Testis (tissue), 2 donors: ENCODE measurements at regions not wholly inside any gene's neighbourhood (a gene's known extent, or its start where the extent isn't known, plus 50 kb on each side); places are given as distances from the start of the nearest gene placed in this dataset.
"Not testable (repeated sequence)": the region's sequence is repeated elsewhere in the genome, so short reads cannot be mapped to it uniquely, and the experiment has no call there.

Source experiments
- DNase-seq: peaks from one replicate; pipeline ENCODE4 v3.0.0-alpha.2; 2019
- H3K27ac ChIP-seq, 2 donors: fragments of 200-600 bp; sonication (generic); one replicate each; pipeline ENCODE4 v1.5.1; 2019
- H3K27me3 ChIP-seq: fragments of 200-600 bp; sonication (generic); one replicate; pipeline ENCODE4 v1.5.1; 2019
- H3K36me3 ChIP-seq: fragments of 200-600 bp; sonication (generic); one replicate; pipeline ENCODE4 v1.5.1; 2017; ENCODE audit warnings: low read depth; ENCODE audit errors: missing control alignments
- H3K4me1 ChIP-seq: fragments of 200-600 bp; sonication (generic); one replicate; pipeline ENCODE4 v1.5.1; 2019
- H3K4me3 ChIP-seq, 2 donors: fragments of 200-600 bp; sonication (generic); one replicate each; pipeline ENCODE4 v1.5.1; 2017 to 2019
- H3K9me3 ChIP-seq: fragments of 200-600 bp; sonication (generic); one replicate; pipeline ENCODE4 v1.5.1; 2017
- POLR2A ChIP-seq: fragments of 450-650 bp; IDR thresholded peaks from one replicate; pipeline ENCODE4 v1.6.1; 2017; ENCODE audit warnings: antibody characterized with exemption, mild to moderate bottlenecking, moderate library complexity
- WGBS, 2 donors: methylation state at CpG; one replicate each; pipeline ENCODE4 v1.1.5; 2018; 5-methylcytosine and 5-hydroxymethylcytosine counted together
- intact Hi-C: fragments of 100-400 bp; cut with DNase I; formaldehyde crosslinking; loops from one replicate; pipeline ENCODE4 v1.15.1; 2023; ENCODE audit warnings: low total_unique reads
- TF ChIP-seq, protein P1 (sequence below), 3 experiments: fragments of 450-650 bp in 2 of 3; fragments of 200-600 bp in 1 of 3; sonication (generic) in 1 of 3; IDR thresholded peaks; one replicate each; pipeline ENCODE4 v1.5.1; 2016 to 2019; ENCODE audit warnings: antibody characterized with exemption in 3 of 3, mild to moderate bottlenecking in 2 of 3, moderate library complexity in 1 of 3

DNA sequence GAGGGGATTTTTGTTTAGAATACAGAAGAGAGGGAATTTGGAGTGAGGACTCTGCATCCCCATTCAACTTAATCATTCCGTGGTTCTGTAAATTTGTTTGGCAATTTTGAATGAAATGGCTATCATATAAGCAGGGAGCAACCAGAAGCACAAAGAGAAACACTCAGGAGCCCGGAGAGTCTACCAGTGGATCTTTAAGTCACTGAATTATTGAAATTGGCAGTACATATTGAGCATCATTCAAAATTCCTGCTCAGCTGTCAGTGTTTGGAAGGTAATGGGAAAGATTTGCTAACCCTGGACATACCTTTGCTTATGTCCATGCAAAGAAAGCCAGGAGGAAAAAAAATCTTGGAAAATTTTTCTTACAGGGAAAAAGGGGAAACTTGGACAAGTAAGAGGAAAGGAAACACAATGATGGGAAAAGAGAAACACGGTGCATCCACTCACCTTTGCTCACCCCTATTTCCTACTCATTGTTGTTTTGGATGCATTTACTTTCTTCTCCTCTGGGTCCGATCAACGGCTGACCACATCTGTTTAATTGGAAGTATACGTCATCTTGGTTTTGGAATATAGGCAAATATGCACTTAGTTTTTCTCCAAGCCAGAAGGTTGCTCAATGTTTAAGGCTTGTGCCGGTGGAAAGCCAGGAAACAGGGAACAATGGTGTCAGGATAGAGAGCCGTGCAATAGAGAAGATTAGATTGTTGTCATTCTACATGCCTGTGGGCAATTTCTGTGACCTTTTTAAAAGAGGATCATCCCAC is 243.0 kb upstream of the LYPLAL1 start:
- Histone ChIP-seq H3K4me1 (no peaks in the 10 kb centered on the region), H3K36me3 (no peaks in the 10 kb centered on the region), H3K27me3 (no peaks in the 10 kb centered on the region), H3K4me3 (no peak overlapping the region), H3K9me3 (no peaks in the 10 kb centered on the region), H3K27ac (no peak overlapping the region)
- no peak for DNase-seq
- WGBS, 2 donors: 62 to 73% methylated on average over 8 of the region's 8 CpGs
- intact Hi-C loops: no loop called here
- TF ChIP-seq, protein P1, sequence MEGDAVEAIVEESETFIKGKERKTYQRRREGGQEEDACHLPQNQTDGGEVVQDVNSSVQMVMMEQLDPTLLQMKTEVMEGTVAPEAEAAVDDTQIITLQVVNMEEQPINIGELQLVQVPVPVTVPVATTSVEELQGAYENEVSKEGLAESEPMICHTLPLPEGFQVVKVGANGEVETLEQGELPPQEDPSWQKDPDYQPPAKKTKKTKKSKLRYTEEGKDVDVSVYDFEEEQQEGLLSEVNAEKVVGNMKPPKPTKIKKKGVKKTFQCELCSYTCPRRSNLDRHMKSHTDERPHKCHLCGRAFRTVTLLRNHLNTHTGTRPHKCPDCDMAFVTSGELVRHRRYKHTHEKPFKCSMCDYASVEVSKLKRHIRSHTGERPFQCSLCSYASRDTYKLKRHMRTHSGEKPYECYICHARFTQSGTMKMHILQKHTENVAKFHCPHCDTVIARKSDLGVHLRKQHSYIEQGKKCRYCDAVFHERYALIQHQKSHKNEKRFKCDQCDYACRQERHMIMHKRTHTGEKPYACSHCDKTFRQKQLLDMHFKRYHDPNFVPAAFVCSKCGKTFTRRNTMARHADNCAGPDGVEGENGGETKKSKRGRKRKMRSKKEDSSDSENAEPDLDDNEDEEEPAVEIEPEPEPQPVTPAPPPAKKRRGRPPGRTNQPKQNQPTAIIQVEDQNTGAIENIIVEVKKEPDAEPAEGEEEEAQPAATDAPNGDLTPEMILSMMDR (IDR thresholded peaks at IDR 0.05): no peak
- TF ChIP-seq POLR2A: no peak

DNA sequence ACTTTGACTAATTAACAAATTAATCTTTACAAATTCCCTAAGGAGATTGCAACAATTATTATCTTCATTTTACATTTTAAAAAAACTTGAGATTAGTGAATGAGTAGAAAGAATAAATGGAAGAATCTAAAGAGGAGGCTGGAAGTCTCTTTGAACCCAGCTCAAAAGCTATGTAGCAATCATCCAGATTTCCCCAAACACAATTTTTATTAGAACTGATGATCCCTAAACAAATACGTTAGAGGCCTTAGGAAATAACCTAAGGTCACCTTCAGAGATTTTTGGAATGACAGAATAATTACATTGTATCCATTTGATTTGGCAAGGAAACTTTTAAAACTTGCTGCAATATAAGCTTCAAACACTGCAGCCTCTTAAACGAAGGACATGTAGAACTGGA is 242.4 kb upstream of the LYPLAL1 start:
- H3K36me3 ChIP-seq: no peaks in the 10 kb centered on the region
- intact Hi-C loops: no loop called here
- no peaks in the 10 kb centered on the region for H3K27me3 ChIP-seq
- TF ChIP-seq, protein P1 (IDR thresholded peaks at IDR 0.05): no peak
- TF ChIP-seq POLR2A: no peak
- no peaks in the 10 kb centered on the region for H3K9me3 ChIP-seq
- 45 to 51% methylated on average over 2 of the region's 2 CpGs for WGBS, 2 donors
- H3K4me3 ChIP-seq: no peak overlapping the region
- no peak for DNase-seq
- H3K4me1 ChIP-seq: no peaks in the 10 kb centered on the region
- no peak overlapping the region for H3K27ac ChIP-seq

DNA sequence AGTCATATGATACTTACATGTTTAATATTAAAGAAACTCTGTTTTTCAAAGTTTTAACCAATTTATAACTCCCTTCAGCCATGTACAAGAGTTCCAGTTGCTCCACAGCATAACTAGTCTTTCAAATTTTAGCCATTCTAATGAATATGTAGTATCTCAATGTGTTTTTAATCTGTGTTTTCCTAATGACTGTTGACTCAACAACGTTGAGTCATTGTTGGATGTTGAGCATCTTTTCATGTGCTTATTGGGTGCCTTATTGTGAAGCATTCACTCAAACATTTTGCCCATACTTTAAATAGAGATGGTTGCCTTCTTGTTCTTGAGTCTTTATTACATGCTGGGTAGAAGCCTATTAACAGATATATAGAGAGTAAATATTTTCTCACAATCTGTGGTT is 240.2 kb upstream of the LYPLAL1 start:
- Histone ChIP-seq H3K9me3 (no peaks in the 10 kb centered on the region), H3K27ac (no peak overlapping the region), H3K4me3 (no peak overlapping the region), H3K36me3 (no peaks in the 10 kb centered on the region), H3K27me3 (no peaks in the 10 kb centered on the region), H3K4me1 (no peaks in the 10 kb centered on the region)
- no peak for DNase-seq
- intact Hi-C loops: no loop called here
- whole genome bisulfite sequencing, 2 donors: 45 to 50% methylated on average over 1 of the region's 1 CpG
- TF ChIP-seq, protein P1 (IDR thresholded peaks at IDR 0.05): no peak
- no peak for TF ChIP-seq POLR2A

DNA sequence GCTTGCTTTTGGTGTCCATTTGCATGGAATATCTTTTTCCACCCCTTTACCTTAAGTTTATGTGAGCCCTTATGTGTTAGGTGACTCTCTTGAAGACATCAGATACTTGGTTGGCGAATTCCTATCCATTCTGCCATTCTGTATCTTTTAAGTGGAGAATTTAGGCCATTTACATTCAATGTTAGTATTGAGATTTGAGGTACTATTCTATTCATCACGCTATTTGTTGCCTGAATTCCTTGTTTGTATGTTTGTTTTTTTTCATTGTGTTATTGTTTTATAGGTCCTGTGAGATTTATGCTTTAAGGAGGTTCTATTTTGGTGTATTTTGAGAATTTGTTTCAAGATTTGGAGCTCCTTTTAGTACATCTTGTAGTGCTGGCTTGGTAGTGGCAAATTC is 238.3 kb upstream of the LYPLAL1 start:
- H3K9me3 ChIP-seq, H3K4me3 ChIP-seq, intact Hi-C loops, H3K27ac ChIP-seq, DNase-seq, H3K36me3 ChIP-seq, H3K27me3 ChIP-seq, H3K4me1 ChIP-seq: not testable (repeated sequence)
- WGBS, 2 donors: 85 to 90% methylated on average over 2 of the region's 2 CpGs

DNA sequence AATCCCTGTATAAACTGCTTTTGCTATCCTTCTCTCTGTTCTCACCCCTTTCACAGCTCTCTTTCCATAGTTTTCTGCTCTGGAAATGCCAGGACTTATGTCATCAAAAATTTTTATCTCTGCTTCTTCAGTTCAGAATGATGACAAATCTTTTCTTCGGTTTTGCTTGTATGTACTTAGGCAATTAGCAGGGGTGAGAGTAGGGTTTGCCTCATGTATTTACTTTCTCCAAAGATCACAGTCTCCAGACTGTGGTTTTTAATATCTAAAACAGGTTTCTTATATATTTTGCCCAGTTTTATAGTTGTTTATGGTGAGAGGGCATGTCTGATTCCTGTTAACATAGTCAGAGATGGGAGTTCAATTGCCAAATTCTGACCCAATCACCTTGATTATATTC is 235.4 kb upstream of the LYPLAL1 start:
- H3K9me3 ChIP-seq: no peaks in the 10 kb centered on the region
- 0% methylated on average over 1 of the region's 1 CpG for WGBS, 2 donors
- no peak overlapping the region for H3K27ac ChIP-seq
- H3K27me3 ChIP-seq: no peaks in the 10 kb centered on the region
- intact Hi-C loops: no loop called here
- H3K36me3 ChIP-seq: no peaks in the 10 kb centered on the region
- no peak overlapping the region for H3K4me3 ChIP-seq
- no peak for TF ChIP-seq POLR2A
- no peak for DNase-seq
- H3K4me1 ChIP-seq: no peaks in the 10 kb centered on the region

DNA sequence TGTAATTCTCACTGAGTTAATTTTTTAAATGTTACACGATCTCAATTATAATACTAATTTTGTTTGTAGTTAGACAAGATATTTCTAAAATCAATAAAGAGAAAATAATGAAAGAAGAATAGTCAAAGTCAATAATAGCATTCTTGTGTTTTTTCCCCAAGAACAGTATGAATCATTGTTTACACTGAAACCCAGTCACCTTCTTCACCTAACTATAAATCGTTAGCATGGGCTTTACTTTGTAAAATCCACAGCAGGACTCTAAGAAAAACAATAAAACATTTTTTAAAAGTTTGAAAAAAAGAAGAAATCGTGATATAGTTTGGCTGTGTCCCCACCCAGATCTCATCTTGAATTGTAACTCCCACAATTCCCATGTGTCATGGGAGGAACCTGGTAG is 234.6 kb upstream of the LYPLAL1 start:
- no peak for DNase-seq
- H3K9me3 ChIP-seq: no peaks in the 10 kb centered on the region
- no peaks in the 10 kb centered on the region for H3K4me1 ChIP-seq
- 59 to 67% methylated on average over 3 of the region's 3 CpGs for WGBS, 2 donors
- TF ChIP-seq, protein P1 (IDR thresholded peaks at IDR 0.05): no peak
- no peak overlapping the region for H3K4me3 ChIP-seq
- intact Hi-C loops: no loop called here
- no peaks in the 10 kb centered on the region for H3K36me3 ChIP-seq
- H3K27ac ChIP-seq: no peak overlapping the region
- H3K27me3 ChIP-seq: no peaks in the 10 kb centered on the region
